Panc1 (cell line): ENCODE measurements at regions not wholly inside any gene's neighbourhood (a gene's known extent, or its start where the extent isn't known, plus 50 kb on each side); places are given as distances from the start of the nearest gene placed in this dataset.

ENCODE experiments used
- TCF7L2 ChIP-seq: IDR thresholded peaks from 2 replicates; pipeline ENCODE4 v1.6.1; 2011; ENCODE audit warnings: mild to moderate bottlenecking, low read depth, low read length, inconsistent platforms
- TF ChIP-seq, protein P1 (sequence below): fragments of 450-650 bp; IDR thresholded peaks from 2 replicates; pipeline ENCODE4 v1.5.1; 2017; ENCODE audit warnings: mild to moderate bottlenecking
- TF ChIP-seq, protein P2 (sequence below), 2 experiments: IDR thresholded peaks; 2 replicates each; pipeline ENCODE4 v1.6.1; 2011 to 2012; ENCODE audit warnings: low read depth in 2 of 2, control low read depth in 1 of 2, low read length in 1 of 2, mild to moderate bottlenecking in 1 of 2, moderate library complexity in 1 of 2; ENCODE audit not compliant: insufficient read depth in 1 of 2

DNA sequence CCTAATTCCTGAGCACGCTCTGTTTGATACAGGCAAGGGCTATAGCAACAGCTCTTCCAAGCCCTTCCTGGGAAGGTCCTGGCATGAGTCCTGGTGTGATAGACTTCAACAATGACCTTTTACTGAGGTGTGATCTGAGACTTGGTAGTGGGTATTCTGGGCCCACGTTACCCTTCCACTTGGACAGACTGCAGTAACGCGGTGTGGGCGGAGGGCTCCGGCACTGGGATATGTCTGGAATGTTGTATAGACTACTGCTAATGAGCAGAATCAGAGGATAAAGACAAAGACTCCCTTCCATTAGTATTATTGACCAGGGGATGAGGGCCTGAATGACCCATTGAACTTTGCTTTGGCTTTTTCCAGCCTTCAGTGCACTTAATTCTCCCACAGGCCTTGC lies 262.3 kb downstream of the RWDD3 start:
- TF ChIP-seq, protein P1, sequence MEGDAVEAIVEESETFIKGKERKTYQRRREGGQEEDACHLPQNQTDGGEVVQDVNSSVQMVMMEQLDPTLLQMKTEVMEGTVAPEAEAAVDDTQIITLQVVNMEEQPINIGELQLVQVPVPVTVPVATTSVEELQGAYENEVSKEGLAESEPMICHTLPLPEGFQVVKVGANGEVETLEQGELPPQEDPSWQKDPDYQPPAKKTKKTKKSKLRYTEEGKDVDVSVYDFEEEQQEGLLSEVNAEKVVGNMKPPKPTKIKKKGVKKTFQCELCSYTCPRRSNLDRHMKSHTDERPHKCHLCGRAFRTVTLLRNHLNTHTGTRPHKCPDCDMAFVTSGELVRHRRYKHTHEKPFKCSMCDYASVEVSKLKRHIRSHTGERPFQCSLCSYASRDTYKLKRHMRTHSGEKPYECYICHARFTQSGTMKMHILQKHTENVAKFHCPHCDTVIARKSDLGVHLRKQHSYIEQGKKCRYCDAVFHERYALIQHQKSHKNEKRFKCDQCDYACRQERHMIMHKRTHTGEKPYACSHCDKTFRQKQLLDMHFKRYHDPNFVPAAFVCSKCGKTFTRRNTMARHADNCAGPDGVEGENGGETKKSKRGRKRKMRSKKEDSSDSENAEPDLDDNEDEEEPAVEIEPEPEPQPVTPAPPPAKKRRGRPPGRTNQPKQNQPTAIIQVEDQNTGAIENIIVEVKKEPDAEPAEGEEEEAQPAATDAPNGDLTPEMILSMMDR, result no peak
- no peak for TF ChIP-seq TCF7L2
- TF ChIP-seq, protein P2, sequence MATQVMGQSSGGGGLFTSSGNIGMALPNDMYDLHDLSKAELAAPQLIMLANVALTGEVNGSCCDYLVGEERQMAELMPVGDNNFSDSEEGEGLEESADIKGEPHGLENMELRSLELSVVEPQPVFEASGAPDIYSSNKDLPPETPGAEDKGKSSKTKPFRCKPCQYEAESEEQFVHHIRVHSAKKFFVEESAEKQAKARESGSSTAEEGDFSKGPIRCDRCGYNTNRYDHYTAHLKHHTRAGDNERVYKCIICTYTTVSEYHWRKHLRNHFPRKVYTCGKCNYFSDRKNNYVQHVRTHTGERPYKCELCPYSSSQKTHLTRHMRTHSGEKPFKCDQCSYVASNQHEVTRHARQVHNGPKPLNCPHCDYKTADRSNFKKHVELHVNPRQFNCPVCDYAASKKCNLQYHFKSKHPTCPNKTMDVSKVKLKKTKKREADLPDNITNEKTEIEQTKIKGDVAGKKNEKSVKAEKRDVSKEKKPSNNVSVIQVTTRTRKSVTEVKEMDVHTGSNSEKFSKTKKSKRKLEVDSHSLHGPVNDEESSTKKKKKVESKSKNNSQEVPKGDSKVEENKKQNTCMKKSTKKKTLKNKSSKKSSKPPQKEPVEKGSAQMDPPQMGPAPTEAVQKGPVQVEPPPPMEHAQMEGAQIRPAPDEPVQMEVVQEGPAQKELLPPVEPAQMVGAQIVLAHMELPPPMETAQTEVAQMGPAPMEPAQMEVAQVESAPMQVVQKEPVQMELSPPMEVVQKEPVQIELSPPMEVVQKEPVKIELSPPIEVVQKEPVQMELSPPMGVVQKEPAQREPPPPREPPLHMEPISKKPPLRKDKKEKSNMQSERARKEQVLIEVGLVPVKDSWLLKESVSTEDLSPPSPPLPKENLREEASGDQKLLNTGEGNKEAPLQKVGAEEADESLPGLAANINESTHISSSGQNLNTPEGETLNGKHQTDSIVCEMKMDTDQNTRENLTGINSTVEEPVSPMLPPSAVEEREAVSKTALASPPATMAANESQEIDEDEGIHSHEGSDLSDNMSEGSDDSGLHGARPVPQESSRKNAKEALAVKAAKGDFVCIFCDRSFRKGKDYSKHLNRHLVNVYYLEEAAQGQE (IDR thresholded peaks at IDR 0.05; ENCODE audit: insufficient read depth in 1 of 2, low read depth in 2 of 2, low read length in 1 of 2), result no peak
